ENCODE measurements at regions not wholly inside any gene's neighbourhood (a gene's known extent, or its start where the extent isn't known, plus 50 kb on each side); places are given as distances from the start of the nearest gene placed in this dataset.
"Not testable (repeated sequence)": the region's sequence is repeated elsewhere in the genome, so short reads cannot be mapped to it uniquely, and the experiment has no call there.

DNA sequence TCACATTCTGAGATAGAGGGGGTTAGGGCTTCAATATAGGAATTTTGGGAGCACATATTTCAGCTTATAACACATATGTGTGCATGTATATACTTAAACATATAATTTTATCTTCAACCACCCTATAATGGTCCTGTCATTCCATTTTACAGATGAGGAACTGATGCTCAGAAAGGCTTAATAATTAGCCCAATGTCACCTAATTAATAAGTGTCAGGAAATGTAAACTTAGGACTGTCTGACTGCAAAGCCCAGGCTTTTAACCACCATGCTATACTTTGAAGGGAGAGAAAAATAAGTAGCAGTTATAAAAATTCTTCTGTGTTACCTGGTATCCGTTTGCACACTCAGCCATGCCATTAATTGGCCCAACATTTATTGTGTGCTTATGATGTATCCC, 172.6 kb downstream of the SKIDA1 start:
- intact Hi-C loops (cut with micrococcal nuclease; ENCODE audit: unreplicated experiment), result no loop called here
- Mint-ChIP-seq H3K4me3 (ENCODE audit: low read depth, unreplicated experiment) (no peak overlapping the region), H3K27ac (ENCODE audit: unreplicated experiment) (no peak overlapping the region), H3K9me3 (ENCODE audit: low read depth, unreplicated experiment) (no peaks in the 10 kb centered on the region), H3K36me3 (ENCODE audit: insufficient read depth, unreplicated experiment) (no peaks in the 10 kb centered on the region), H3K27me3 (ENCODE audit: unreplicated experiment) (no peaks in the 10 kb centered on the region), H3K4me1 (ENCODE audit: low read depth, unreplicated experiment) (peaks cover 23% of the 10 kb centered on the region)
- CTCF ChIA-PET, result no interaction called here
- TF ChIP-seq, protein P1, sequence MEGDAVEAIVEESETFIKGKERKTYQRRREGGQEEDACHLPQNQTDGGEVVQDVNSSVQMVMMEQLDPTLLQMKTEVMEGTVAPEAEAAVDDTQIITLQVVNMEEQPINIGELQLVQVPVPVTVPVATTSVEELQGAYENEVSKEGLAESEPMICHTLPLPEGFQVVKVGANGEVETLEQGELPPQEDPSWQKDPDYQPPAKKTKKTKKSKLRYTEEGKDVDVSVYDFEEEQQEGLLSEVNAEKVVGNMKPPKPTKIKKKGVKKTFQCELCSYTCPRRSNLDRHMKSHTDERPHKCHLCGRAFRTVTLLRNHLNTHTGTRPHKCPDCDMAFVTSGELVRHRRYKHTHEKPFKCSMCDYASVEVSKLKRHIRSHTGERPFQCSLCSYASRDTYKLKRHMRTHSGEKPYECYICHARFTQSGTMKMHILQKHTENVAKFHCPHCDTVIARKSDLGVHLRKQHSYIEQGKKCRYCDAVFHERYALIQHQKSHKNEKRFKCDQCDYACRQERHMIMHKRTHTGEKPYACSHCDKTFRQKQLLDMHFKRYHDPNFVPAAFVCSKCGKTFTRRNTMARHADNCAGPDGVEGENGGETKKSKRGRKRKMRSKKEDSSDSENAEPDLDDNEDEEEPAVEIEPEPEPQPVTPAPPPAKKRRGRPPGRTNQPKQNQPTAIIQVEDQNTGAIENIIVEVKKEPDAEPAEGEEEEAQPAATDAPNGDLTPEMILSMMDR (IDR thresholded peaks at IDR 0.05; ENCODE audit: unreplicated experiment), result no peak
- no TSS peak for BruUV-seq (replicated peaks)
- no peak for DNase-seq

DNA sequence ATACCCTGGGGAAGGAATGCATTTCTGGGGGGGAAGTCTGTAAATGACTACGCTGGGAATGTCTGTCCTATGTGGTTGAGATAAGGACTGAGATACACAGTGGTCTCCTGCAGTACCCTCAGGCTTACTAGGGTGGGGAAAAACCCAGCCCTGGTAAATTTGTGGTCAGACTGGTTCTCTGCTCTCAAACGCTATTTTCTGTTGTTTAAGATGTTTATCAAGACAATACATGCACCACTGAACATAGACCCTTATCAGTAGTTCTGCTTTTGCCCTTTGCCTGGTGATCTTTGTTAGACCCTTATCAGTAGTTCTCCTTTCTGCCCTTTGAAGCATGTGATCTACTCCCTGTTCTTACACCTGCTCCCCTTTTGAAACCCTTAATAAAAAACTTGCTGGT, 173.9 kb downstream of the SKIDA1 start:
- H3K4me3 Mint-ChIP-seq (ENCODE audit: low read depth, unreplicated experiment); H3K27ac Mint-ChIP-seq (ENCODE audit: unreplicated experiment); DNase-seq; H3K36me3 Mint-ChIP-seq (ENCODE audit: insufficient read depth, unreplicated experiment); CTCF ChIA-PET; H3K27me3 Mint-ChIP-seq (ENCODE audit: unreplicated experiment); BruUV-seq (replicated peaks); H3K9me3 Mint-ChIP-seq (ENCODE audit: low read depth, unreplicated experiment); intact Hi-C loops (cut with micrococcal nuclease; ENCODE audit: unreplicated experiment): not testable (repeated sequence)
- peaks cover 23% of the 10 kb centered on the region for H3K4me1 Mint-ChIP-seq (ENCODE audit: low read depth, unreplicated experiment)

DNA sequence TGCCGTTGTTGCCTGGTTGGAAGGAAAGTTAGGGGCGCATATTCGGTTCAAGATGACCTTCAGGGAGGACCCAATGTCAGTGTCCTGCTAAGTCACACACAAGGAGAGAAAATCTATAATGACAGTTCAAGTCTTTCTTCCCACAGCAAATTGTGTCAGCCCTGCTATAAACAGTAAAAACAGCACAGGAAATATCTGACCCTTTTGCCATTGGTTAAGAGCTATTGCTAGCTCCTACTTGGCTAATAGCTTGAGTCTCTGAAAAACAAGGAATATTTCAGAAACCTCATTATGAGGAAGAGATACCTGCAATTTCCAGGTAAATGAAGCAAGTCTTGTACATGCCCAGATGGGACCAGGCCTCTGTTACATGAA, 175.6 kb downstream of the SKIDA1 start:
- CTCF ChIA-PET, result interaction anchor here (0.6 kb wide), 1 partner anchor 66 kb away, joined by 8 read pairs; no protein-coding TSS in a partner anchor
- Mint-ChIP-seq H3K9me3 (ENCODE audit: low read depth, unreplicated experiment) (no peaks in the 10 kb centered on the region), H3K4me1 (ENCODE audit: low read depth, unreplicated experiment) (peaks cover 11% of the 10 kb centered on the region), H3K27me3 (ENCODE audit: unreplicated experiment) (no peaks in the 10 kb centered on the region), H3K4me3 (ENCODE audit: low read depth, unreplicated experiment) (no peak overlapping the region), H3K27ac (ENCODE audit: unreplicated experiment) (no peak overlapping the region), H3K36me3 (ENCODE audit: insufficient read depth, unreplicated experiment) (no peaks in the 10 kb centered on the region)
- TF ChIP-seq, protein P1 (IDR thresholded peaks at IDR 0.05; ENCODE audit: unreplicated experiment), result no peak
- DNase-seq, result no peak
- BruUV-seq (replicated peaks), result no TSS peak
- intact Hi-C loops (cut with micrococcal nuclease; ENCODE audit: unreplicated experiment), result no loop called here

DNA sequence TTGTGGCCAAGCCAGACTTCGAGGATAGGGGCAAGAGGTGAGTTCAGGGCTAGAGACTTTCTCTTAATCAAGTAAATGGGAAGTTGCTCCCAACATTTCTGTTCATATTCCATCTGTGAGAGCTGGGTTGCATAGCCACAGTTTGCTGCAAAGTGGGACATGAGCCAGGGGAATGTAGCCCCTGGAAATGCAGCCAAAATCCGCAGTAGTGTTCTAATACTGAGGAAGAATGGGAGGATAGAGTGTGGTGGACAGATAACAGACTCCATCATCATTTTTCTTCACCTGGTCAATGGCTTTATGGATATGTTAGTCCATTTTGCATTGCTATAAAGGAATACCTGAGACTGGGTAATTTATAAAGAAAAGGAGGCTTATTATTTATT, 177.7 kb downstream of the SKIDA1 start:
- H3K4me1 Mint-ChIP-seq (ENCODE audit: low read depth, unreplicated experiment), result peaks cover 11% of the 10 kb centered on the region
- CTCF ChIA-PET, result interaction anchor here (0.6 kb wide), 1 partner anchor 1027 kb away, joined by 3 read pairs; no protein-coding TSS in a partner anchor
- H3K36me3 Mint-ChIP-seq (ENCODE audit: insufficient read depth, unreplicated experiment), result no peaks in the 10 kb centered on the region
- H3K27ac Mint-ChIP-seq (ENCODE audit: unreplicated experiment), result no peak overlapping the region
- no TSS peak for BruUV-seq (replicated peaks)
- intact Hi-C loops (cut with micrococcal nuclease; ENCODE audit: unreplicated experiment), result no loop called here
- no peaks in the 10 kb centered on the region for H3K27me3 Mint-ChIP-seq (ENCODE audit: unreplicated experiment)
- TF ChIP-seq, protein P1 (IDR thresholded peaks at IDR 0.05; ENCODE audit: unreplicated experiment), result no peak
- no peak overlapping the region for H3K4me3 Mint-ChIP-seq (ENCODE audit: low read depth, unreplicated experiment)
- DNase-seq, result no peak
- no peaks in the 10 kb centered on the region for H3K9me3 Mint-ChIP-seq (ENCODE audit: low read depth, unreplicated experiment)

DNA sequence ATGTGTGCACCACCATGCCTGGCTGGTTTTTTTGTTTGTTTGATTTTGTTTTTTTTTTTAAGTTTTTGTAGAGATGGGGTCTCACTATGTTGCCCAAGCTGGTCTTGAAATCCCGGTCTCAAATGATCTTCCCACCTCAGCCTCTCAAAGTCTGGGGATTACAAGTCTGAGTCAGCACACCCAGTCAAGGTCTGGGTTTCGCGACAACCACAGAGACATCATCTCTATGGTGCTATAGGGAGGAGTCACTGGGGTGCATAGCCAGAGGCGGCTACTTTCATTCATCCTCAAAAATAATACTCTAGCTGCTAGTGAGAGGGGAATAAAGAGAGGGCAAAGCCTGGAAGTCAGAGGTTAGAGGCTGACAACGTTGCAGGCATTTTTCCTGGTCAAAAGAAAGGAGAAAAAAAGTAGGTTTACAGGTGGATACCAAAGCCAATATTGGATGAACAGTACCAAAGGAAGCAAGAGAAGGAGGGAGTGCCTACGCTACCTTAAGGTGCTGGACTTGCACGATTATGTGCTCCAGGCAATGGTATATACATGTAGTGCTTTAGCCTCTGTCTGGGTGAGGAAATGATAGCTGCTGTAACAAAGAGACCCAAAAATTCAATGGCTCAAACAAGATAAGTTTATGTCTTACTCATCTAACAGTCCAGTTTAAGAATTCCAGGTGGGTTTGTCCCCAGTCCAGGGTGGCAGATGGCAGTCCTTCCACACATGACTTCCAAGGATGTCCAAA, 178.3 kb downstream of the SKIDA1 start:
- Mint-ChIP-seq H3K9me3 (ENCODE audit: low read depth, unreplicated experiment) (no peaks in the 10 kb centered on the region), H3K27me3 (ENCODE audit: unreplicated experiment) (no peaks in the 10 kb centered on the region), H3K27ac (ENCODE audit: unreplicated experiment) (no peak overlapping the region)

More for the DNA sequence above, 178.3 kb downstream of the SKIDA1 start:
- Mint-ChIP-seq H3K36me3 (ENCODE audit: insufficient read depth, unreplicated experiment) (no peaks in the 10 kb centered on the region), H3K4me3 (ENCODE audit: low read depth, unreplicated experiment) (no peak overlapping the region), H3K4me1 (ENCODE audit: low read depth, unreplicated experiment) (peaks cover 11% of the 10 kb centered on the region)
- intact Hi-C loops (cut with micrococcal nuclease; ENCODE audit: unreplicated experiment), result no loop called here
- TF ChIP-seq, protein P1 (IDR thresholded peaks at IDR 0.05; ENCODE audit: unreplicated experiment), result no peak
- no peak for DNase-seq
- CTCF ChIA-PET, result interaction anchor here (0.6 kb wide), 1 partner anchor 1028 kb away, joined by 3 read pairs; no protein-coding TSS in a partner anchor
- BruUV-seq (replicated peaks), result no TSS peak
